ENCODE measurements at regions not wholly inside any gene's neighbourhood (a gene's known extent, or its start where the extent isn't known, plus 50 kb on each side); places are given as distances from the start of the nearest gene placed in this dataset.

DNA sequence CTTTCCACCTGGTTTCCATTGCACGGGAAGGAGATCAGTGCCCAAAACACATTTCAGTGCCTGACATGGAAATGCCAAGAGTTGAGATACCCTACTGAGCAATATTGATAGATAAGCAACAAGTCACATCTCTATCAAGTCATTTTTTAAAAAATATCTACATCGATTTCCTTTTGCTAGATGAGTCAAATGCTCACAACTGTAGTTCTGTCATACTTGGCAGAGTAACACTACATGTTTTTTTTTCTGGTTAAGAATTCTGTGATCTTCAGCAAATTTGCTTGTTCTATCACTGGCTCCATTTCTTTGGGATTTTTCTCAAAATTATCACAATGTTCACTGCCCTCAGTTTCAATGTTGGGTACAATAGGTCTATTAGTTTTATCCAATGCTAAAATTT lies 145.4 kb downstream of the ZC3H11B start:
- Histone ChIP-seq H3K27me3 (replicated peaks) (no peaks in the 10 kb centered on the region), H3K27ac (no peak overlapping the region), H3K4me3 (ENCODE audit: low read depth, low read length) (no peak overlapping the region), H3K36me3 (replicated peaks) (no peaks in the 10 kb centered on the region)
- in situ Hi-C loops (cut with HindIII; ENCODE audit: low pct_ligation_motif_present, low sequenced_read_pairs) = no loop called here
- TF ChIP-seq, protein P1, sequence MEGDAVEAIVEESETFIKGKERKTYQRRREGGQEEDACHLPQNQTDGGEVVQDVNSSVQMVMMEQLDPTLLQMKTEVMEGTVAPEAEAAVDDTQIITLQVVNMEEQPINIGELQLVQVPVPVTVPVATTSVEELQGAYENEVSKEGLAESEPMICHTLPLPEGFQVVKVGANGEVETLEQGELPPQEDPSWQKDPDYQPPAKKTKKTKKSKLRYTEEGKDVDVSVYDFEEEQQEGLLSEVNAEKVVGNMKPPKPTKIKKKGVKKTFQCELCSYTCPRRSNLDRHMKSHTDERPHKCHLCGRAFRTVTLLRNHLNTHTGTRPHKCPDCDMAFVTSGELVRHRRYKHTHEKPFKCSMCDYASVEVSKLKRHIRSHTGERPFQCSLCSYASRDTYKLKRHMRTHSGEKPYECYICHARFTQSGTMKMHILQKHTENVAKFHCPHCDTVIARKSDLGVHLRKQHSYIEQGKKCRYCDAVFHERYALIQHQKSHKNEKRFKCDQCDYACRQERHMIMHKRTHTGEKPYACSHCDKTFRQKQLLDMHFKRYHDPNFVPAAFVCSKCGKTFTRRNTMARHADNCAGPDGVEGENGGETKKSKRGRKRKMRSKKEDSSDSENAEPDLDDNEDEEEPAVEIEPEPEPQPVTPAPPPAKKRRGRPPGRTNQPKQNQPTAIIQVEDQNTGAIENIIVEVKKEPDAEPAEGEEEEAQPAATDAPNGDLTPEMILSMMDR (IDR thresholded peaks at IDR 0.05; ENCODE audit: low read depth, low read length, missing control alignments) = no peak
- no peak for DNase-seq

DNA sequence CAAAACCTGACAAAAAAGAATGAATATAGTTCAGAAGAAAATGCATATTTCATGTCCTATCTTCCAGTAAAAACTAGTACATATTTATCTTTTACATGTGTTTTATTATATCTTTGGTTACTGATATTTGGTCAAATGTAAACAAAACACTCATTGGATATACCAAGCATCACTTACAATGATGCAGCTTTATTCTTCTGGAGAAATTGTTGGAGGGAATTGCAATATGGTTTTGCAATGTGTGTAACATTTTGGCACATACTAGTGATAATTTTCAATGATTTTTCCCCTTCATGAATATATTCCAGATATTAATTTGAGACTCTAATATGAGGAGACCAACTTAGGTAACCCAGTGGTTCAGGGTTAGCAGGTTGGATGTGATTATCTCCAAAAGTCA lies 146.1 kb downstream of the ZC3H11B start:
- no peak for DNase-seq
- no peak overlapping the region for H3K27ac ChIP-seq
- no peaks in the 10 kb centered on the region for H3K36me3 ChIP-seq (replicated peaks)
- TF ChIP-seq, protein P1 (IDR thresholded peaks at IDR 0.05; ENCODE audit: low read depth, low read length, missing control alignments) = no peak
- in situ Hi-C loops (cut with HindIII; ENCODE audit: low pct_ligation_motif_present, low sequenced_read_pairs) = no loop called here
- no peak overlapping the region for H3K4me3 ChIP-seq (ENCODE audit: low read depth, low read length)
- H3K27me3 ChIP-seq (replicated peaks) = no peaks in the 10 kb centered on the region

DNA sequence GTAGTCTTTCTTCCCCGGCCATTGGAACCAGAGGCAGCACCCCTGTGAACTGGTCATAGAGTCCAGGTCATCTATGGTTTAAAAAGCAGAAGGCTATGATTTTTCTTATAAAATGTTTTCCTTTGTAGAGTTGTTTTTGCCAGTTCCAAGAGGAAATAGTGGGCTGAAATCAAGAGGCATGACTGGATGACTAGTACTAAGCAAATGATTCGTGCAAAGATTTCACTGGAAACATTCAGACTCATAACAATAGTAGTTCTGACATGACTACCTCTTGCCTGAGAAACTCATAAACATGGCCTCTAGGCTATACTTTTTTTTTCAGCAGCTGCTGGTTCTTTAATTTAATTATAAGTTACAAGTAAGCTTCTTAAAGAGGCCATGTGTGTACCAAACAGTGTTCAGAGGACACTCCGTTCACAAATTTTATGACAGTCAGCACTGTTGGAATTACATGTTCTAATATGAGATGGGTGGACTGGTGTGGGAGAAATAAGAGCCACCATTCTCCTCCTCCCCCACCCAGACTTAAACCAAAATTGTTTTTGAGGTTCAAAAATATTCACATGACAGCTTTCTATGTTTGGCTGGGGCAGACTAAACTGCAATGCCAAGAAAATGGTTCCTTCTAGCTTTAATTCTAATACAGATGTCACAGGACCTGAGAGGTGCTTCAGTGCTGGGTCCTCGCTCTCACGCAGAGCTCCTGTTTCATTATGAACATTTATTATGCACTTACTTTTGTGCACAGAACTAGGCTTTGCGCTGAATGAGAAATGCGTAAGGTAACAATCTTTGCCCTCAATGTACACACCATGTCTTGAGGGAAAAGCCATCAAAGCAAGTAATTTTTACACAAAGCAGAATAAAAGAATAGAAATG lies 147.5 kb downstream of the ZC3H11B start:
- DNase-seq = no peak
- in situ Hi-C loops (cut with HindIII; ENCODE audit: low pct_ligation_motif_present, low sequenced_read_pairs) = no loop called here
- TF ChIP-seq, protein P1 (IDR thresholded peaks at IDR 0.05; ENCODE audit: low read depth, low read length, missing control alignments) = no peak
- no peak overlapping the region for H3K4me3 ChIP-seq (ENCODE audit: low read depth, low read length)
- no peaks in the 10 kb centered on the region for H3K36me3 ChIP-seq (replicated peaks)
- no peak overlapping the region for H3K27ac ChIP-seq
- H3K27me3 ChIP-seq (replicated peaks) = no peaks in the 10 kb centered on the region

DNA sequence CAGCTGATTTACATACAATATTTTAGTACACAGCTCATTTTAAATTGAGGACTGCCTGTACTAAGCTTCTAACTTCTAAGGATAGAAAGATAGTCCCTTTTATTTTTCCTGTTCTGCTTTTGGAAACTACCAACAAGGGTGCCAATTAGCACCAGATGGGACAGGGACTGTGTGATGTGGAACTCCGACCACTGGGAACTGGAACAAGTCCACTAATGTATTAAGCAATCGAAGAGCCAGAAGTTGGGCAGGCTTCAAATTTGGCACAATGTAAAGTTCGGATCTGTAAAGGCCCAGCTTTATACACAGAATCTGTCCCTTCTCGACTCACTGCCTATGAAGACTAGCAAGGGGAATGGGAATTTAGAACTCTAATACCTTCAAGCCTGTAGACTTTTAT lies 149.3 kb downstream of the ZC3H11B start:
- no peaks in the 10 kb centered on the region for H3K27me3 ChIP-seq (replicated peaks)
- no peak overlapping the region for H3K27ac ChIP-seq
- DNase-seq = no peak
- no peak overlapping the region for H3K4me3 ChIP-seq (ENCODE audit: low read depth, low read length)
- TF ChIP-seq, protein P1 (IDR thresholded peaks at IDR 0.05; ENCODE audit: low read depth, low read length, missing control alignments) = no peak
- no peaks in the 10 kb centered on the region for H3K36me3 ChIP-seq (replicated peaks)
- in situ Hi-C loops (cut with HindIII; ENCODE audit: low pct_ligation_motif_present, low sequenced_read_pairs) = no loop called here

DNA sequence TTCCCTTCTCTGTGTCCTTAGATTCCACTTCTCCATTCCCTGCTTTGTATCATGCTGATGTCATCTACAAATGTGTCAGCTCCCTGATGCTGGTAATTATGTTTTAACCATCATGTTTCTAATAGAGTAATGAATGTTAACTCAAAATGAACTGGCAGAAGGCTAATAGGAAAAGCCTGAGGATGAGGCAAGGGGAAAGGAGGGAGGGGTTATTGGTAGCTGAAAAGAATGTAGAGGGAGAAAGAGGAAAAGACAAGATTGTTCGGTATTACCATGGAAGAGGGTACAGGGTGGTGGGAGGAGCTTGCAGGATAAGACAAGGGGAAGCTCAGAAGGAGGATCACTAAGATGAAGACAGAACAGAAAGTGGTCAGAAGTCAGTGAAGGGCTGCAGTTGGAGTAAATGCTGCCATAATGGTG lies 150.9 kb downstream of the ZC3H11B start:
- DNase-seq = no peak
- H3K4me3 ChIP-seq (ENCODE audit: low read depth, low read length) = no peak overlapping the region
- H3K36me3 ChIP-seq (replicated peaks) = no peaks in the 10 kb centered on the region
- in situ Hi-C loops (cut with HindIII; ENCODE audit: low pct_ligation_motif_present, low sequenced_read_pairs) = no loop called here
- TF ChIP-seq, protein P1 (IDR thresholded peaks at IDR 0.05; ENCODE audit: low read depth, low read length, missing control alignments) = no peak
- no peak overlapping the region for H3K27ac ChIP-seq
- H3K27me3 ChIP-seq (replicated peaks) = no peaks in the 10 kb centered on the region
